Omental fat pad (tissue), 3 donors: ENCODE measurements at regions not wholly inside any gene's neighbourhood (a gene's known extent, or its start where the extent isn't known, plus 50 kb on each side); places are given as distances from the start of the nearest gene placed in this dataset.

Experiments used
- ATAC-seq: fragments of 150-250 bp; one replicate; pipeline ENCODE4 v1.9.1; 2016; ENCODE audit warnings: mild to moderate bottlenecking, moderate library complexity; ENCODE audit not compliant: low FRiP score
- DNase-seq: peaks from one replicate; pipeline ENCODE4 v3.0.0-alpha.2; 2019; ENCODE audit warnings: low spot score
- TF ChIP-seq, protein P1 (sequence below), 3 donors: fragments of 450-650 bp; IDR thresholded peaks; one replicate each; pipeline ENCODE4 v1.5.1; 2016 to 2017; ENCODE audit warnings: antibody characterized with exemption in 3 of 3, mild to moderate bottlenecking in 3 of 3, moderate library complexity in 2 of 3

DNA sequence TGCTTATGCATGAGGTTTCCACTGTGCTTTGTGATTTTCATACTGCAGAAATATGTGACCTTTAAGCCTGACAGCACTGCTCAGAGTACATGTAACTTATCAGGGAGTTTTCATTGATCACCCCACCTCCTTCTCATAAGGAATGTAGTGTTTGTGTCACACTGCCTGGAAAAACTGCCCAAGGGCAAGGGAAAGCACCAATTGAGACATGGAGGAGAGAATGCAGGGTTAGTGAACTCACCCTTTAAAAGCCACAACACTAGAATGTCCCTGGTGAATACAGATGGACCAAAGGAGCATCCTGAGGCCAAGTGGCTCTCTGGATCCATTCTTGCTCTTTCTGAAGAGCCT is 147.2 kb upstream of the SPATS2L start:
- TF ChIP-seq, protein P1, sequence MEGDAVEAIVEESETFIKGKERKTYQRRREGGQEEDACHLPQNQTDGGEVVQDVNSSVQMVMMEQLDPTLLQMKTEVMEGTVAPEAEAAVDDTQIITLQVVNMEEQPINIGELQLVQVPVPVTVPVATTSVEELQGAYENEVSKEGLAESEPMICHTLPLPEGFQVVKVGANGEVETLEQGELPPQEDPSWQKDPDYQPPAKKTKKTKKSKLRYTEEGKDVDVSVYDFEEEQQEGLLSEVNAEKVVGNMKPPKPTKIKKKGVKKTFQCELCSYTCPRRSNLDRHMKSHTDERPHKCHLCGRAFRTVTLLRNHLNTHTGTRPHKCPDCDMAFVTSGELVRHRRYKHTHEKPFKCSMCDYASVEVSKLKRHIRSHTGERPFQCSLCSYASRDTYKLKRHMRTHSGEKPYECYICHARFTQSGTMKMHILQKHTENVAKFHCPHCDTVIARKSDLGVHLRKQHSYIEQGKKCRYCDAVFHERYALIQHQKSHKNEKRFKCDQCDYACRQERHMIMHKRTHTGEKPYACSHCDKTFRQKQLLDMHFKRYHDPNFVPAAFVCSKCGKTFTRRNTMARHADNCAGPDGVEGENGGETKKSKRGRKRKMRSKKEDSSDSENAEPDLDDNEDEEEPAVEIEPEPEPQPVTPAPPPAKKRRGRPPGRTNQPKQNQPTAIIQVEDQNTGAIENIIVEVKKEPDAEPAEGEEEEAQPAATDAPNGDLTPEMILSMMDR (IDR thresholded peaks at IDR 0.05): no peak
- no peak for DNase-seq
- no peak for ATAC-seq

DNA sequence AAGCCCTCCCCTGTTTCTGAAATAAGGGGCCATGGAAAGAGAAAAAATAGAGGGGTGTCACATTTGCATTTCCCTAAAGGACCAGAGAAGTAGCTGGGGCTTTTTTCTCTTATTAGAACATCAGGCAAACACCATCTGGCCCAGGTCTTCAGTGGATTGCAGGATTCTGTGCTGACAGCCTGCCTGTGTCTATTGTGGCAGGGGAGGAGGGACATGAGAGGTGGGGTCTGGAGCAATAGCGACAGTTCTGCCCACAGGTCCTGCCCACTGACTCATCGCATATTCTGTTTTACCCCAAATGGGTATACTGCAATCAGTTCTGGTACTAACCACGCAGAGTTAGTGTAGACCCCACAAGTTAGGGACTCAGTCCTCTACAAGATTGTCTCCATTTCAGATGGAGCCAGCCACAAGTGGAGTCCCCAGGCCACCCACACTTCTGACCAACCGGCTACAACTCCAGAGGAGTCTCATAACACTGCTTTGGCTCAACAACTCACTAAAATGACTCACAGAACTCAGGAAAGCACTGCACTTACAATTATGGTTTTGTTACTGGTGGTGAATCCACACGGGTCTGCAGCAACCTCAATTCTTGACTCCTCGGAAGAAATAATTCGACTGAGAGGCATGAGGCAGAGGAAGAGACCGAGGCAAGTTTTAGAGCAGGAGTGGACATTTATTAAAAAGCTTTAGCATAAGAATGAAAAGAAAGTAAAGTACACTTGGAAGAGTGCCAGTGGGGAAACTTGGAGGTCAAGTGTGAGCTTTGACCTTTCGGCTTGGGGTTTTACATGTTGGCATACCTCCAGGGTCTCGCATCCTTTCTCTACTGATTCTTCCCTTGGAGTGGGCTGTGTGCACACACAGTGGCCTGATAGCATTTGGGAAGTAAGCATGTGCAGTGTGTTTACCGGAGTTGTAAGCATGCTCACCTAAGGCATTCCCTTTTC is 146.4 kb upstream of the SPATS2L start:
- no peak for ATAC-seq
- TF ChIP-seq, protein P1 (IDR thresholded peaks at IDR 0.05): no peak
- no peak for DNase-seq

DNA sequence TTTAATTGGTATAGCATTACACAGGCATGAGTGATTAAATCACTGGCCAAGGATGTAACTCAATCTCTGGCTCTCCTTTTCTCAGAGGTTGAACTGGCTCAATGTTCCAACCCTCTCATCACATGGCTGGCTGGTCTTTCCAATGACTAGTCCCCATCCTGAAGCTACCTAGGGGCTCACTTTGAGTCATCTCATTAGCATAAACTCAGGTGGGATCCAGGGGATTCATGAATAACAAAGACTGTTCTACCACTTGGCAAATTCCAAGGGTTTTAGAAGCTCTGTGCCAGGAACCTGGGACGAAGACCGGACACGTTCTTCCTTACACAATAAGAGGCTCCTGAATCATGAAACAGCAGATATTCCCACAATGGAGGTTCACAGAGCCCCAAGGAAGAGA is 145.0 kb upstream of the SPATS2L start:
- no peak for ATAC-seq
- DNase-seq: no peak
- TF ChIP-seq, protein P1 (IDR thresholded peaks at IDR 0.05): no peak

DNA sequence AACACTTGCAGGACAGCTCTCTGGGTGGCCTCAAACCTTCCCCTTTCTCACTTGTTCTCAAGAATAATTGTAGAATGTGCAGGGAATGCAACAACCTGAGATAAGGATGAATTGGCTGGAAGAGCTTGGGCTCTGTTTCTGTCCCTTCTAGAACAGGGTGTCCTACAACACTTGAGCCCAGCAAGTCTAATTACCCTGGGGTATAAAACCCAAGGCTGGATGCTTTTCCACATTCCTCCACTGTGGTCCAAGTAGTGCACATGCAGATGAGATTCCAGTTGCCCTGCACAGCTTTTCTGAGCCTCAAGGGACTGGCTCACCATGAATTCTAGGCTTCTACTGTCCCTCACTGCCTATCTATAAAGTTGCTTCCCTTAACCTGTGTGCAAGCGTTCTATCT is 140.8 kb upstream of the SPATS2L start:
- ATAC-seq (no peak), DNase-seq (no peak)
- TF ChIP-seq, protein P1 (IDR thresholded peaks at IDR 0.05): no peak

DNA sequence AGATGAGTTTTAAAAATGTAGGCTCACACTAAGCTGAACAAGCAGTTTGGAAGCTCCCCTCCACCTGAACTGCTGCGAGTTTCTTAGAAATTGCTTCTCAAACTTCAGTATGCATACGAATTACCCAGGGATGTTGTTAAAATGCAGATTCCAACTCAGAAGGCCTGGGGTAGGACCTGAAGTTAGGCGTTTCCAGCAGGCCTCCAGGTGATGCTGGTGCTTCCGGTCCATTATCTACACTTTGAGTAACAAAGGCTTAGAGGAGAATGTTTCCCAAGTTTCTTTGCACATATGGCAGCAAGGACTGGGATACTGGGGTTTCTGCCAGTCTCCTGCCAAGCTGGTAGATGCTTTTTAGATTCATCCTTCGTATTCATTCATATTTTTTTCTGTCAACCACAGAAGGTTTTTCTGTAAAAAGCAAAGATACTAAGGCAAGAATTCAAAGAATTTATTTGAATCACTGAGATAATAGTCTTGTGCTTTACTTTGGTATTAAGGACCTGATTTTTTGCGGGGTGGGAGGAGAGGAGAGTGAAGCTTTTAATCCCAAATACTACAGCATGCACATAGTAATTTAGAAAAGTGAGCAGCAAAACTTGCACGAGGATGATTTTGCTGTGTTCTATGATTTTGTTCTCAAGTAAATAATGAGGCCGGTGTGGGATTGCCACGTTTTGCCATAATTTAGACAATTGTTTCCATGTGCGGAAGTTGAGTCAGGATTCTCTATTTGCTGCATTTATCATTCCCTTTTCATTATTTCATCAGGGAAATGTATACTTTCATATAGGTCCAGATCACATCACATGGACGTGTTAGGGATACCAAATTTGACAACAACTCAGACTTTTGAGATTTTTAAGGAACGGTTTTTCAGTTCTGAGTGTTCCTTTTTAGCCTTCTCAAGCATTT is 137.6 kb upstream of the SPATS2L start:
- DNase-seq (no peak), ATAC-seq (no peak)
- TF ChIP-seq, protein P1 (IDR thresholded peaks at IDR 0.05): no peak

DNA sequence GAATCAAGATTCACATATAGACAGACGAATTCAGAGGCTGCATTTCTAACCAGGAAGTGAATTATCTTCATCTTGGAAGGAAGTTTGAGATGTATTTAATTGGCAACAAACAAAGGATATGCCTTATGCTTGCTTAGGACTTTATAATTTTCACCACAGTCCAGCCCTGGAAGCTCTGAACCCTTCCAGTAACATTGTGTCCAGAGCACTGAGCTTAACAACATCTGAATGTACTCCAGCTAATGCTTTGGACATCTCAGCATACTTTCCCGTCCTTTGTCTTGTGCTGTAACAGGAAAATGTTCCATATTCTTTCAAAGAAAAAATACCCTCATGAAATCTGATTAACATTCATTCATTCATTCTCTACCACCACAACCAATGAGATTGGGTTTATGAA is 136.3 kb upstream of the SPATS2L start:
- TF ChIP-seq, protein P1 (IDR thresholded peaks at IDR 0.05): no peak
- no peak for DNase-seq
- ATAC-seq: no peak
